ENCODE measurements at regions not wholly inside any gene's neighbourhood (a gene's known extent, or its start where the extent isn't known, plus 50 kb on each side); places are given as distances from the start of the nearest gene placed in this dataset.
"Not testable (repeated sequence)": the region's sequence is repeated elsewhere in the genome, so short reads cannot be mapped to it uniquely, and the experiment has no call there.

GRCh38 chr11:116390963-116391362 is 381.8 kb downstream of the BUD13 start:
- no peak for DNase-seq (ENCODE audit: insufficient read length, low spot score)
- FAIRE-seq: no peak

GRCh38 chr11:116388146-116388545 is 384.6 kb downstream of the BUD13 start:
- FAIRE-seq: no peak
- DNase-seq (ENCODE audit: insufficient read length, low spot score): no peak

GRCh38 chr11:116387641-116388040 is 385.1 kb downstream of the BUD13 start:
- no peak for DNase-seq (ENCODE audit: insufficient read length, low spot score)

GRCh38 chr11:116386118-116386699 is 386.6 kb downstream of the BUD13 start:
- FAIRE-seq (no peak), DNase-seq (ENCODE audit: insufficient read length, low spot score) (no peak)

More at GRCh38 chr11:116387641-116388040, 385.1 kb downstream of the BUD13 start:
- no peak for FAIRE-seq

GRCh38 chr11:116384876-116385275 is 387.9 kb downstream of the BUD13 start:
- FAIRE-seq (no peak), DNase-seq (ENCODE audit: insufficient read length, low spot score) (no peak)

- FAIRE-seq (no peak), DNase-seq (ENCODE audit: insufficient read length, low spot score) (no peak)
Observed at GRCh38 chr11:116384407-116384806, 388.4 kb downstream of the BUD13 start.

- DNase-seq (ENCODE audit: insufficient read length, low spot score): peak; percentile 19
- FAIRE-seq: no peak
Observed at GRCh38 chr11:116379185-116379828, 393.5 kb downstream of the BUD13 start.

- FAIRE-seq: no peak
- DNase-seq (ENCODE audit: insufficient read length, low spot score): no peak
Observed at GRCh38 chr11:116376547-116376946, 396.2 kb downstream of the BUD13 start.

GRCh38 chr11:116376054-116376453 is 396.7 kb downstream of the BUD13 start:
- no peak for FAIRE-seq

GRCh38 chr11:116375221-116375620 is 397.6 kb downstream of the BUD13 start:
- FAIRE-seq (no peak), DNase-seq (ENCODE audit: insufficient read length, low spot score) (no peak)

More at GRCh38 chr11:116376054-116376453, 396.7 kb downstream of the BUD13 start:
- DNase-seq (ENCODE audit: insufficient read length, low spot score): no peak

GRCh38 chr11:116374085-116374484 is 398.7 kb downstream of the BUD13 start:
- no peak for DNase-seq (ENCODE audit: insufficient read length, low spot score)
- FAIRE-seq: no peak

GRCh38 chr11:116373104-116373944 is 399.5 kb downstream of the BUD13 start:
- FAIRE-seq: no peak
- DNase-seq (ENCODE audit: insufficient read length, low spot score): no peak

- DNase-seq (ENCODE audit: insufficient read length, low spot score) (no peak), FAIRE-seq (no peak)
Observed at GRCh38 chr11:116371146-116371545, 401.6 kb downstream of the BUD13 start.

GRCh38 chr11:116368784-116369183 is 404.0 kb downstream of the BUD13 start:
- DNase-seq (ENCODE audit: insufficient read length, low spot score): no peak
- no peak for FAIRE-seq

GRCh38 chr11:116366980-116367645 is 405.7 kb downstream of the BUD13 start:
- DNase-seq (ENCODE audit: insufficient read length, low spot score): no peak
- FAIRE-seq: no peak

- DNase-seq (ENCODE audit: insufficient read length, low spot score): no peak
Observed at GRCh38 chr11:116366451-116366850, 406.3 kb downstream of the BUD13 start.

GRCh38 chr11:116364925-116365324 is 407.9 kb downstream of the BUD13 start:
- not testable (repeated sequence) for DNase-seq (ENCODE audit: insufficient read length, low spot score); FAIRE-seq

More at GRCh38 chr11:116366451-116366850, 406.3 kb downstream of the BUD13 start:
- FAIRE-seq: no peak

- FAIRE-seq (no peak), DNase-seq (ENCODE audit: insufficient read length, low spot score) (no peak)
Observed at GRCh38 chr11:116364348-116364747, 408.4 kb downstream of the BUD13 start.

GRCh38 chr11:116360221-116360941 is 412.4 kb downstream of the BUD13 start:
- DNase-seq (ENCODE audit: insufficient read length, low spot score) (no peak), FAIRE-seq (no peak)

- FAIRE-seq (no peak), DNase-seq (ENCODE audit: insufficient read length, low spot score) (no peak)
Observed at GRCh38 chr11:116357784-116358544, 414.8 kb downstream of the BUD13 start.
